GM21723 (cell line): ENCODE measurements at regions not wholly inside any gene's neighbourhood (a gene's known extent, or its start where the extent isn't known, plus 50 kb on each side); places are given as distances from the start of the nearest gene placed in this dataset.
"Not testable (repeated sequence)": the region's sequence is repeated elsewhere in the genome, so short reads cannot be mapped to it uniquely, and the experiment has no call there.

ENCODE experiments used
- ATAC-seq: cut with Tn5 transposase; IDR thresholded peaks from one replicate; pipeline ENCODE4 v1.9.1; 2021; ENCODE audit warnings: mild to moderate bottlenecking, moderate library complexity; ENCODE audit not compliant: unreplicated experiment

DNA sequence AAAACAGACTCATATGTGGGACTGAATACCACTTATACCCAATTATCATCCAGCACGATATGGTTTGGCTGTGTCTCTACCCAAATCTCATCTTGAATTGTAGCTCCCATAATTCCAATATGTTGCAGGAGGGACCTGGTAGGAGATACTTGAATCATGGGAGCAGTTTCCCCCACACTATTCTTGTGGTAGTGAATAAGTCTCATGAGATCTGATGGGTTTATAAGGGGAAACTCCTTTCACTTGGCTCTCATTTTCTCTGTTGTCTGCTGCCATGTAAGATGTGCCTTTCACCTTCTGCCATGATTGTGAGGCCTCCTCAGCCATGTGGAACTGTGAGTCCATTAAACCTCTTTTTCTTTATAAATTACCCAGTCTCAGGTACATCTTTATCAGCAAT is 91.9 kb upstream of the FNDC3A start:
- not testable (repeated sequence) for ATAC-seq

DNA sequence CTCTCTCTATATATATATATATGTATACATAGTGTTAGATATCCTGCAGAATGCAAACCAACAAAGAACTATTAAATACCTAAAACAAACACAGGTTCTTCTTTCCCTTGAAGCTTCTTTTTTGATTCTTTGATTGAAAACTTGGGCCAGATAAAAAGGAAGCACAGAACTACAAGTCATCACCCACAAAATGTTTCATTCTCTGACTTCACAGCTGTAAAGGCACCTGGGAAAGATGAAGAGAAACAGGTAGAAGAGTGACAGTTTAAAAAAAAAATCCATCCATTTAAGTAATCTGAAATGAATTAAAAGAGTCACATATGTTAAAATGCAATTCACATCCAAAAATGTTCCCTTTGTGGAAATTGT is 90.7 kb upstream of the FNDC3A start:
- ATAC-seq = no peak

- ATAC-seq = no peak
These were observed 87.1 kb upstream of the FNDC3A start for GRCh38 chr13:48888613-48889012.

- no peak for ATAC-seq
These were observed 85.3 kb upstream of the FNDC3A start for GRCh38 chr13:48890391-48890790.

GRCh38 chr13:48891586-48891985 is 84.1 kb upstream of the FNDC3A start:
- no peak for ATAC-seq

DNA sequence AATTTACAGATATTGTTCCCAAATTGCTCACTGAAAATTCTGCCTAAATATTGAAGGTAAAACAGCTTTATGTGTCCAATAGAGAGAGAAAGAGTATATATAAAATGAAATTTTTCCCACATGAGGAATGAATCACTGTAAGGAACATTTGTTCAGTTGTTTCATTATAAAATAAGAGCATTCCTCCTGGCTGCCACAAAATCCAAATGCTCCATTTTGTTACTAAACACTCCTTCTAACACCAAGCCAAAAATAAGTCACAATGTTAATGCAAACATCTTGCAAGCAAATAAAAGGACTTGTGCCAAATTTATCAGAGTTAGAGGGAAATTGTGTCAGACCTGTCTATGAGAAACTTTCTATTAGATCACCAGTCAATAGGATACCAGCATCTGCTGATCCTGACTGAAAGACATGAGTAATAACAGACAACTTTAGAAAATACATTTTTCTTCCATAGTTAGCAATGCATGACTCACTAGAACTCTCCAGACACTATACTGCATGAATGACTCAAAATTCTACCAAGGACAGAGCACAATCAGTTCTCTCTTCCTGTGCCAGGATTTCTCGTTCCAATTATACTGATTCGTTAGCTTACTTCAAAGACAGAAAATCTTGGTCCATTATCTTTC is 83.5 kb upstream of the FNDC3A start:
- peak; percentile 87 for ATAC-seq

DNA sequence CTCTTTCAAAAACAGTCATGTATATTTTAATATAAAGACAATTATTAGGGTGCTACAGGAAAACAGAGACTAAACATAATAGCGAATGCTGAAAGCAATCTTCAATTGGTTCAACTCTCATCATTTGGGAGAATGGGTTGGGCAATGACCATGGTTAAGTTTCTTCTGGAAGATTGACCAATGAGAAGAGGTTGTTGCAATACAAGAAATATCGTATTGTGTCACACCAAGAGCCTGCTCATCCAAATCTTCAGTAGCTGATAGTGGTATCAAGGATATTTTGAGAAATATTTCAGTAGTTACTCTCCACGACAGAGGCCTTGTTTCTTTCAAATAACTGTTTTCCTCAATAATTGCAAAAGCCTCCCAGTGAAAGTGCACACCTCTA is 83.0 kb upstream of the FNDC3A start:
- ATAC-seq = no peak

DNA sequence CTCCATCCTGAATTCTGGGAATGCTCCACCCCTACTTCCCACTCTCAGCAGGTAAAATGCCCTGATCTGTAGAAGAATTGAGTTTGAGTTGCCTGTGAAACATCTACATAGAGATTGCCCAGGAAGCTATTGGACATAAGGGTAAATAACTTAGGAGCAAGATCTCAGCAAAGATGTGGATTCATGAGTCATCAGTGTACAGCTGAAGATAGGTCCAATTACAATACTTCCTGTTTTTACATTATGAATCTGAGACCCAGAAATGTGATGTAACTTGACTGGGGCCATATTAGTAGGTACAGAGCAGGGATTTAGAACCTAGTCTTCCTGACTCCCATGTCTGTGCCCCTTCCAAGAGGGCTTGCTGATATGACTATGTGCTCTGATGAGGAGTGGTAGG is 79.4 kb upstream of the FNDC3A start:
- ATAC-seq = no peak

- ATAC-seq = no peak
These were observed 73.9 kb upstream of the FNDC3A start for GRCh38 chr13:48901781-48902180.

GRCh38 chr13:48902368-48902767 is 73.3 kb upstream of the FNDC3A start:
- no peak for ATAC-seq

GRCh38 chr13:48904668-48905290 is 70.9 kb upstream of the FNDC3A start:
- no peak for ATAC-seq

DNA sequence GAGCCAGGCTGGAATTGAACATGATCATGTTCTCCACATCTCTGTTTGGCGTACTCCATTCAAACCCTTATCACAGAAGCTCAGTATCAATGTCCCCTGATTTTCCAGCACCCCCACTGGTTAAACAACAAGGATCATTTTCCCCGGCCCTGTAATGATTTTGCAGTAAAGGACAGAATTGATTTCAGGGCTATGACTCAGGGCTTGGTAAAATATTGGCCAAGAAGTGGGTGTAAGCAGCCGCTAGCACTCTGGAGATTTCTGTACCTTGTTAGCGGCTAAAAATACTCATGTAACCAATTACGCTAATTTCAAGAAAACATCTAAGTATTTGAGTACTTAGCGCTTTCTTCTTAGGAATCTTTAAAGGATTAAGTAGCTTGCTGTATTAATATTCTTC is 69.5 kb upstream of the FNDC3A start:
- ATAC-seq = no peak

DNA sequence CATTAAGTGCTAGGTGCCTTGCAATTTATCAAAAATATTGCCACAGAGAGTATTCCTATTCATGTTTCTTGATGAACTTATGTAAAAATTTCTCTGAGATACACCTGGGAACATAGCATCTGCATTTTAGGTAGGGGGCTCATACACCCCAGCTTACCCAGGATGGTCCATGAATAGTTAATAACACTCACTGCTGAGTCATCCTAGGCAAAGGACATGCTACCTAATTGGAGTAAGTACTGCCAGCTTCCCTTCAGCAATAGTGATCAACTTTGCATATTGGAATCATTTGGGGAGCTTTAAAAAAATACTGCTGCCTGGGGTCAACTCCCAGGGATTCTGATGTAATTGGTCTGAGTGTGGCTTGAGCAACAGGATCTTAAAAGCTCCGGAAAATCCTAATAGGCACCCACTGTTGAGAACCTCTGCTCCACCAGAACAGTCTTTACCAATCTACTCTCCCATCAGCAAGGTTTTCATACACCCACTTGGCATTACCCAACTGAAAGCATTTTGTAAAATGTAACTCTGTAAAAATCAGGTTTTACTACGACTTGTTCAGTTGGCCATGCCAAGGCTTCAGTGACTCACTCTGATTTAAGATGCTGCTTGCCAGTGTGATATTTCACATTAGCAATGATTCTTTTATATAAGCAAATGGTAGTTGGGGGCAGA is 67.2 kb upstream of the FNDC3A start:
- ATAC-seq = no peak

- no peak for ATAC-seq
These were observed 66.7 kb upstream of the FNDC3A start for GRCh38 chr13:48909056-48909389.

- no peak for ATAC-seq
These were observed 65.0 kb upstream of the FNDC3A start for GRCh38 chr13:48910686-48911085.

DNA sequence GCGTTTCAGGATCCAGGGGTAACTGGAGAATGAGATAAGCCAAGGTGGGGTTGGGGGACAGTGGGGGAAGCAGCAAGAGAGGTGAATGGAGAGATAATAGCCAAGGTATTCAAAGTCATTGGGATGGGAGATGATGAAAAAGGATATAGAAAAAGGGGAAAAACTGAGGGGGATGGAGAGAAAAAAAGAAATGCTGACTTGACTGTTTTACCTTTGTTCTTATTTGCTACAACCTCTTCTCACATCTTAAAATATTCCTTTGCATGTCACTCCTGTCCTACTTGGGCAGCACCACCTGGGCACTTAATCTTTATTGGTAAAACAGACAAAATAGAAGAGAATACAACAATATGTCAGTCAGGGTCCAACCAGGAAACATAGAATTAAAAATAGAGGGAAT is 56.0 kb upstream of the FNDC3A start:
- ATAC-seq = no peak

- no peak for ATAC-seq
These were observed 55.0 kb upstream of the FNDC3A start for GRCh38 chr13:48920730-48921129.

DNA sequence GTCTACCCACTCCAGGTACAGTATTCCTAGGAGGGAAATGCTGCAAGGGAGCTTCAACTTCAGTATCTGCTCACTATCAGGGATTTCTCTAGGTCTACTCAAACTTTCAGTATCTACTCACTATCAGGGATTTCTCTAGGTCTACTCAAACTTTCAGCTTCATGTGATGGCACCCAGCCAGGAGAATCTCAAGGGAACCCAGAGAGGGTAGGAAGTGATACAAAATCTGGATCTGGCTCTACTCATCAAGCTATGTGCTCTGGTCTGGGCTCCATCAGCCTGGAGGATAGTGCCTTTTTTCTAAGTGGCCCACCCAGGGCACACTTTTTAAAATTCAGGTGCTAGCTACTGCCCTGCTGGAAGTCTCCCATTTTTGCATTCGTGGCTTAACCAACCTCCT is 52.3 kb upstream of the FNDC3A start:
- ATAC-seq = no peak

GRCh38 chr13:48925001-48925400 is 50.7 kb upstream of the FNDC3A start:
- ATAC-seq = no peak
